ENCODE measurements at regions not wholly inside any gene's neighbourhood (a gene's known extent, or its start where the extent isn't known, plus 50 kb on each side); places are given as distances from the start of the nearest gene placed in this dataset.
"Not testable (repeated sequence)": the region's sequence is repeated elsewhere in the genome, so short reads cannot be mapped to it uniquely, and the experiment has no call there.

GRCh38 chr14:30069536-30069935 lies 141.9 kb upstream of the PRKD1 start:
- no peaks in the 10 kb centered on the region for H3K27me3 ChIP-seq (ENCODE audit: control insufficient read depth, insufficient read depth)
- intact Hi-C loops (cut with DNase I): no loop called here
- ATAC-seq (no peak), DNase-seq (no peak)
- WGBS: 31% methylated on average over 1 of the region's 1 CpG
- H3K4me1 ChIP-seq (ENCODE audit: control insufficient read depth, insufficient read depth, low read length): no peaks in the 10 kb centered on the region
- no peaks in the 10 kb centered on the region for H3K9me3 ChIP-seq (ENCODE audit: control insufficient read depth, low read length)
- H3K27ac ChIP-seq (ENCODE audit: low read length): no peak overlapping the region
- no peak overlapping the region for H3K4me3 ChIP-seq (ENCODE audit: low read length)

GRCh38 chr14:30072454-30072853 lies 144.8 kb upstream of the PRKD1 start:
- 57% methylated on average over 2 of the region's 2 CpGs for WGBS
- H3K4me1 ChIP-seq (ENCODE audit: control insufficient read depth, insufficient read depth, low read length); H3K4me3 ChIP-seq (ENCODE audit: low read length); intact Hi-C loops (cut with DNase I); DNase-seq; H3K9me3 ChIP-seq (ENCODE audit: control insufficient read depth, low read length); ATAC-seq; H3K27me3 ChIP-seq (ENCODE audit: control insufficient read depth, insufficient read depth); H3K27ac ChIP-seq (ENCODE audit: low read length): not testable (repeated sequence)

- Histone ChIP-seq H3K27ac (ENCODE audit: low read length) (no peak overlapping the region), H3K9me3 (ENCODE audit: control insufficient read depth, low read length) (no peaks in the 10 kb centered on the region), H3K4me1 (ENCODE audit: control insufficient read depth, insufficient read depth, low read length) (no peaks in the 10 kb centered on the region), H3K4me3 (ENCODE audit: low read length) (no peak overlapping the region), H3K27me3 (ENCODE audit: control insufficient read depth, insufficient read depth) (no peaks in the 10 kb centered on the region)
- no peak for ATAC-seq
- no peak for DNase-seq
- intact Hi-C loops (cut with DNase I): no loop called here
- 53% methylated on average over 2 of the region's 2 CpGs for WGBS
Measured at GRCh38 chr14:30077946-30078345, 150.3 kb upstream of the PRKD1 start.

- H3K9me3 ChIP-seq (ENCODE audit: control insufficient read depth, low read length): no peaks in the 10 kb centered on the region
- H3K4me3 ChIP-seq (ENCODE audit: low read length): no peak overlapping the region
- ATAC-seq: no peak
- no peaks in the 10 kb centered on the region for H3K27me3 ChIP-seq (ENCODE audit: control insufficient read depth, insufficient read depth)
- intact Hi-C loops (cut with DNase I): no loop called here
- 70% methylated on average over 8 of the region's 8 CpGs for WGBS
- no peaks in the 10 kb centered on the region for H3K4me1 ChIP-seq (ENCODE audit: control insufficient read depth, insufficient read depth, low read length)
- no peak overlapping the region for H3K27ac ChIP-seq (ENCODE audit: low read length)
- DNase-seq: no peak
Measured at GRCh38 chr14:30078811-30079402, 151.3 kb upstream of the PRKD1 start.

- no peaks in the 10 kb centered on the region for H3K27me3 ChIP-seq (ENCODE audit: control insufficient read depth, insufficient read depth)
- DNase-seq (no peak), ATAC-seq (no peak)
- no peak overlapping the region for H3K4me3 ChIP-seq (ENCODE audit: low read length)
- H3K27ac ChIP-seq (ENCODE audit: low read length): no peak overlapping the region
- no peaks in the 10 kb centered on the region for H3K4me1 ChIP-seq (ENCODE audit: control insufficient read depth, insufficient read depth, low read length)
- 86% methylated on average over 1 of the region's 1 CpG for WGBS
- H3K9me3 ChIP-seq (ENCODE audit: control insufficient read depth, low read length): no peaks in the 10 kb centered on the region
- intact Hi-C loops (cut with DNase I): no loop called here
Measured at GRCh38 chr14:30082486-30082885, 154.8 kb upstream of the PRKD1 start.

- no peak overlapping the region for H3K27ac ChIP-seq (ENCODE audit: low read length)
- H3K27me3 ChIP-seq (ENCODE audit: control insufficient read depth, insufficient read depth): no peaks in the 10 kb centered on the region
- H3K4me1 ChIP-seq (ENCODE audit: control insufficient read depth, insufficient read depth, low read length): no peaks in the 10 kb centered on the region
- DNase-seq (no peak), ATAC-seq (no peak)
- 50% methylated on average over 3 of the region's 3 CpGs for WGBS
- H3K9me3 ChIP-seq (ENCODE audit: control insufficient read depth, low read length): no peaks in the 10 kb centered on the region
- no peak overlapping the region for H3K4me3 ChIP-seq (ENCODE audit: low read length)
- intact Hi-C loops (cut with DNase I): no loop called here
Measured at GRCh38 chr14:30084811-30085210, 157.2 kb upstream of the PRKD1 start.

- H3K4me1 ChIP-seq (ENCODE audit: control insufficient read depth, insufficient read depth, low read length): no peaks in the 10 kb centered on the region
- H3K4me3 ChIP-seq (ENCODE audit: low read length): no peak overlapping the region
- DNase-seq: peak in 2 of 3 donors; percentile 24 to 40
- H3K27me3 ChIP-seq (ENCODE audit: control insufficient read depth, insufficient read depth): no peaks in the 10 kb centered on the region
- intact Hi-C loops (cut with DNase I): no loop called here
- peak; percentile 55 to 57 for ATAC-seq
- WGBS: 77% methylated on average over 3 of the region's 3 CpGs
- H3K27ac ChIP-seq (ENCODE audit: low read length): no peak overlapping the region
- no peaks in the 10 kb centered on the region for H3K9me3 ChIP-seq (ENCODE audit: control insufficient read depth, low read length)
Measured at GRCh38 chr14:30085943-30086342, 158.3 kb upstream of the PRKD1 start.

GRCh38 chr14:30088620-30089019 lies 161.0 kb upstream of the PRKD1 start:
- ATAC-seq: no peak
- H3K27me3 ChIP-seq (ENCODE audit: control insufficient read depth, insufficient read depth): no peaks in the 10 kb centered on the region
- 70% methylated on average over 4 of the region's 4 CpGs for WGBS
- H3K4me3 ChIP-seq (ENCODE audit: low read length): no peak overlapping the region
- H3K27ac ChIP-seq (ENCODE audit: low read length): no peak overlapping the region
- peaks cover 2% of the 10 kb centered on the region for H3K9me3 ChIP-seq (ENCODE audit: control insufficient read depth, low read length)
- DNase-seq: no peak
- intact Hi-C loops (cut with DNase I): no loop called here
- no peaks in the 10 kb centered on the region for H3K4me1 ChIP-seq (ENCODE audit: control insufficient read depth, insufficient read depth, low read length)

- Histone ChIP-seq H3K9me3 (ENCODE audit: control insufficient read depth, low read length) (no peaks in the 10 kb centered on the region), H3K4me1 (ENCODE audit: control insufficient read depth, insufficient read depth, low read length) (no peaks in the 10 kb centered on the region), H3K27ac (ENCODE audit: low read length) (no peak overlapping the region), H3K27me3 (ENCODE audit: control insufficient read depth, insufficient read depth) (no peaks in the 10 kb centered on the region), H3K4me3 (ENCODE audit: low read length) (no peak overlapping the region)
- intact Hi-C loops (cut with DNase I): no loop called here
- ATAC-seq: no peak
- no peak for DNase-seq
- 78% methylated on average over 2 of the region's 2 CpGs for WGBS
Measured at GRCh38 chr14:30108975-30109700, 181.5 kb upstream of the PRKD1 start.

GRCh38 chr14:30114051-30114450 lies 186.4 kb upstream of the PRKD1 start:
- no peak overlapping the region for H3K27ac ChIP-seq (ENCODE audit: low read length)
- intact Hi-C loops (cut with DNase I): no loop called here
- H3K4me1 ChIP-seq (ENCODE audit: control insufficient read depth, insufficient read depth, low read length): no peaks in the 10 kb centered on the region
- no peak overlapping the region for H3K4me3 ChIP-seq (ENCODE audit: low read length)
- DNase-seq (no peak), ATAC-seq (no peak)
- H3K27me3 ChIP-seq (ENCODE audit: control insufficient read depth, insufficient read depth): no peaks in the 10 kb centered on the region
- H3K9me3 ChIP-seq (ENCODE audit: control insufficient read depth, low read length): no peaks in the 10 kb centered on the region

- DNase-seq (no peak), ATAC-seq (no peak)
- no peaks in the 10 kb centered on the region for H3K27me3 ChIP-seq (ENCODE audit: control insufficient read depth, insufficient read depth)
- no peak overlapping the region for H3K4me3 ChIP-seq (ENCODE audit: low read length)
- H3K27ac ChIP-seq (ENCODE audit: low read length): no peak overlapping the region
- WGBS: 22% methylated on average over 2 of the region's 2 CpGs
- H3K9me3 ChIP-seq (ENCODE audit: control insufficient read depth, low read length): no peaks in the 10 kb centered on the region
- intact Hi-C loops (cut with DNase I): no loop called here
- H3K4me1 ChIP-seq (ENCODE audit: control insufficient read depth, insufficient read depth, low read length): no peaks in the 10 kb centered on the region
Measured at GRCh38 chr14:30115756-30116155, 188.1 kb upstream of the PRKD1 start.
